Pancreas (tissue), 10 donors: ENCODE measurements at regions not wholly inside any gene's neighbourhood (a gene's known extent, or its start where the extent isn't known, plus 50 kb on each side); places are given as distances from the start of the nearest gene placed in this dataset.

ENCODE experiments used
- ATAC-seq, 4 donors: fragments of 200-7000 bp; cut with Tn5 transposase; one replicate each; pipeline versions ENCODE4 v1.8.0 to v1.9.1; 2020; ENCODE audit warnings: mild to moderate bottlenecking in 4 of 4, moderate library complexity in 4 of 4
- DNase-seq, 6 donors: peaks; one replicate each; pipeline ENCODE4 v3.0.0-alpha.2; 2020
- FAIRE-seq: peaks from 2 replicates; lab custom pipeline; 2012; peaks lifted over from hg19 to GRCh38; lab: Jason Lieb, UNC
- H3K27ac ChIP-seq, 4 donors: fragments of 200-600 bp; sonication (generic); 1 replicate in 3 of 4; 2 replicates in 1 of 4; pipeline versions ENCODE4 v1.5.0 to v1.8.0; 2020
- H3K27me3 ChIP-seq, 4 donors: fragments of 200-600 bp; one replicate each; pipeline ENCODE4 v1.8.0; 2021
- H3K36me3 ChIP-seq, 3 donors: fragments of 200-600 bp; sonication (generic) in 1 of 3; one replicate each; pipeline versions ENCODE4 v1.5.0 to v1.8.0; 2020 to 2021
- H3K4me1 ChIP-seq, 3 donors: fragments of 200-600 bp; one replicate each; pipeline ENCODE4 v1.8.0; 2021
- H3K4me3 ChIP-seq, 4 donors: fragments of 200-600 bp; sonication (generic) in 2 of 4; one replicate each; pipeline versions ENCODE4 v1.5.0 to v1.8.0; 2020 to 2021
- H3K9me3 ChIP-seq, 4 donors: fragments of 200-600 bp; one replicate each; pipeline ENCODE4 v1.8.0; 2021
- CTCF ChIP-seq, 4 donors: fragments of 200-600 bp; sonication (generic) in 3 of 4; IDR thresholded peaks; one replicate each; pipeline versions ENCODE4 v1.5.0 to v1.8.0; 2021; ENCODE audit warnings: antibody characterized with exemption in 4 of 4
- WGBS, 2 donors: extraction: QIAGEN DNeasy Blood & Tissue Kit; methylation state at CpG; one replicate each; pipeline ENCODE4 v1.1.7; 2013; 5-methylcytosine and 5-hydroxymethylcytosine counted together
- intact Hi-C, 3 donors: fragments of 100-400 bp; cut with DNase I; formaldehyde crosslinking; loops; one replicate each; pipeline versions ENCODE4 v1.11.1 to v1.14.2; 2022
- donor health status: healthy with polysubstance abuse.
- donor health status: DM: no; HTN: no; CAD: no; lungs with moderate emphysema.
- donor health status: DM: no; HTN: no; CAD: no.
- donor health status: control.
- donor health status: control.
- donor health status: Bipolar disorder and iron deficiency.
- donor health status: DM: yes; HTN: yes; CAD: no.
- donor health status: DM: no; HTN: no; CAD: no.
- donor health status: DM: no; HTN: no; CAD: no.
- donor health status: DM: yes; HTN: yes; CAD: no.

- FAIRE-seq (no peak), DNase-seq (no peak), ATAC-seq (no peak)
- TF ChIP-seq CTCF (IDR thresholded peaks at IDR 0.05) = no peak
- no peaks in the 10 kb centered on the region for H3K9me3 ChIP-seq
- H3K36me3 ChIP-seq = no peaks in the 10 kb centered on the region
- H3K4me1 ChIP-seq = no peaks in the 10 kb centered on the region
- intact Hi-C loops = no loop called here
- WGBS, 2 donors = 50 to 52% methylated on average over 9 of the region's 9 CpGs
- no peak overlapping the region for H3K4me3 ChIP-seq
- no peak overlapping the region for H3K27ac ChIP-seq
- H3K27me3 ChIP-seq = no peaks in the 10 kb centered on the region
Observed at GRCh38 chr1:3983181-3983580, 83.1 kb upstream of the C1orf174 start.

DNA sequence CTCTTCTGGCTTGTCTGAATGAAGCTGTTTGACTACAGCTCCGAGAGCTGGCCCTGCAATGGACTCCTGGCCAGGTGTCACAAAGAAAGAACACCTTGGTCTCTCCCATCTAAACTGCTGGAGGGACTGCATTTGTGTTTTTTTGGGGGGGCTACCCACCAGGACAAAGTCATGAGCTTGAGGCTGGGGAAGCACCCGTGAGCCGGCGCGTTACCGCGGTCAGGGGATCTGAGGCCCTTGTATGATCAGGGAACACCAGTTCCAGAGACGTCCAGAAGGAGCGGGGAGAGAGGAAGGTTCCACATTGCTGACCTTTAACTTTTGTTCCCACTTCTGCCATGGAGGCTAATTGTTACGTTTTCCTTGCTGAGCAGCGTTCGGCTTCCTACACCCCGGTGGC is 84.5 kb upstream of the C1orf174 start:
- 72 to 79% methylated on average over 13 of the region's 13 CpGs for WGBS, 2 donors
- FAIRE-seq (no peak), DNase-seq (no peak), ATAC-seq (no peak)
- Histone ChIP-seq H3K27ac (no peak overlapping the region), H3K9me3 (no peaks in the 10 kb centered on the region), H3K27me3 (no peaks in the 10 kb centered on the region), H3K4me1 (no peaks in the 10 kb centered on the region), H3K36me3 (no peaks in the 10 kb centered on the region), H3K4me3 (no peak overlapping the region)
- intact Hi-C loops = no loop called here
- no peak for TF ChIP-seq CTCF (IDR thresholded peaks at IDR 0.05)

GRCh38 chr1:3986686-3987218 is 86.7 kb upstream of the C1orf174 start:
- WGBS, 2 donors = 47 to 68% methylated on average over 13 of the region's 13 CpGs
- H3K9me3 ChIP-seq = no peaks in the 10 kb centered on the region
- H3K4me1 ChIP-seq = no peaks in the 10 kb centered on the region
- TF ChIP-seq CTCF (IDR thresholded peaks at IDR 0.05) = no peak
- ATAC-seq = no peak
- H3K4me3 ChIP-seq = no peak overlapping the region
- intact Hi-C loops = no loop called here
- no peak for FAIRE-seq
- no peaks in the 10 kb centered on the region for H3K27me3 ChIP-seq
- no peaks in the 10 kb centered on the region for H3K36me3 ChIP-seq
- DNase-seq = no peak
- no peak overlapping the region for H3K27ac ChIP-seq

GRCh38 chr1:3987669-3988235 is 87.7 kb upstream of the C1orf174 start:
- no peak for ATAC-seq

More at GRCh38 chr1:3987669-3988235, 87.7 kb upstream of the C1orf174 start:
- FAIRE-seq (no peak), DNase-seq (no peak)
- no peaks in the 10 kb centered on the region for H3K36me3 ChIP-seq
- H3K4me1 ChIP-seq = no peaks in the 10 kb centered on the region
- no peak overlapping the region for H3K27ac ChIP-seq
- intact Hi-C loops = no loop called here
- WGBS, 2 donors = 17 to 32% methylated on average over 2 of the region's 2 CpGs
- no peaks in the 10 kb centered on the region for H3K27me3 ChIP-seq
- H3K9me3 ChIP-seq = no peaks in the 10 kb centered on the region
- H3K4me3 ChIP-seq = no peak overlapping the region
- TF ChIP-seq CTCF (IDR thresholded peaks at IDR 0.05) = no peak
